ENCODE measurements at regions not wholly inside any gene's neighbourhood (a gene's known extent, or its start where the extent isn't known, plus 50 kb on each side); places are given as distances from the start of the nearest gene placed in this dataset.
"Not testable (repeated sequence)": the region's sequence is repeated elsewhere in the genome, so short reads cannot be mapped to it uniquely, and the experiment has no call there.

DNA sequence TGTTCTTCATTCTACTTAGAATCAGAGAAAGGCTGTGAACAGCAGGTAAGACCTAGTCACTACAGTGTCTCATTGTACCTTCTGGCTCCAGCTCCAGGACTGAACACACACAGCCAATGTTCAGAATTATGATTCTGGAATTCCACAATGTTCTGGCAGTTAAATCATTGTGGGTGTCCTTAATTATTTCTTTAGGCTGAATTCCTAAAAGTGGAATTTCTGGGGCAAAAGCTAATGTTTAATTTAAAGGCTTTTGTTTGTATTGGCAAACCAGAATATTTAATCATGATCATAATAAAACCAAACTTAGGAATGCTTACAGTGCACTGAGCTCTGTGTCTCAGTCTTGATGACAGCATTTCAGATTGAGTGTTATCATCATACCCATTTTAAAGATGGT is 67.0 kb upstream of the FAT1 start:
- TF ChIP-seq ZNF274 (IDR thresholded peaks at IDR 0.05; ENCODE audit: low read depth, low read length) = no peak
- no peak for TF ChIP-seq YY1 (IDR thresholded peaks at IDR 0.05; ENCODE audit: insufficient read depth, insufficient read length)
- no peak for TF ChIP-seq SUZ12 (IDR thresholded peaks at IDR 0.05; ENCODE audit: extremely low read depth, insufficient read depth, insufficient read length)
- H3K4me1 ChIP-seq (ENCODE audit: insufficient read depth, insufficient read length) = no peaks in the 10 kb centered on the region
- no peaks in the 10 kb centered on the region for H3K36me3 ChIP-seq (ENCODE audit: insufficient read depth, insufficient read length, low read length)
- no peaks in the 10 kb centered on the region for H3K9me3 ChIP-seq (ENCODE audit: insufficient read depth, low read length)
- H3K9ac ChIP-seq (ENCODE audit: insufficient read length, low read depth) = no peak overlapping the region
- no peaks in the 10 kb centered on the region for H3K27me3 ChIP-seq (ENCODE audit: insufficient read depth, insufficient read length)
- H3K4me3 ChIP-seq (ENCODE audit: insufficient read length, low read depth) = no peak overlapping the region
- DNase-seq (ENCODE audit: low read depth, low spot score) = no peak

DNA sequence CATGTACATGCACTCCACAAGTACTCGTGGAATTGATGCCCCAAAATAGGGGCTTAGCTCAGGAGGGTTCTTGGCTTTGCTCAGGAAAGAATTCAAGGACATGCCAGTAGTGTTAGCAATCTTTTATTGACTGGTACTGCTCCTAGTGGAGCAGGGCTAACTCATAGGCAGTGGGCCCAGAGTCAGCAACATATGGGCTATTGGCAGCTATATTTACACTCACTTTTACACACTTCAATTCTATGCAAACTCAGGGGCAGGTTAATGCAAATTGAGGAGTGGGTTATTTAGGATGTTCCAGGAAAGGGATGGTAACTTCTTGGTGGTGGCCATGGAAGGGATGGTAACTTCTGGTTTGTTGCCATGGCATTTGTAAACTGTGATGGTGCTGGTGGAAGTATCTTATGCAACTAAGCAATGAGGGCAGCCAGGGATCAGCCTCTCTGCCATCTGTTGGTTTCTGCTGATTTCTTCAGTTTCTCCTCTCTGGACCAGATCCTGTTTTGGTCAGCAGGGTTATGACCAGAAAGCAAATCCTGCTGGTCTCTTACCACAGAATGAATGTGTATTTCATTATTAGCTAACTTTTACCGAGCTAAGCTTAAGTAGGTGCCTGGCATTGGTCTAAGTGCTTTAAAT is 69.2 kb upstream of the FAT1 start:
- Histone ChIP-seq H3K9me3 (ENCODE audit: insufficient read depth, low read length) (no peaks in the 10 kb centered on the region), H3K4me3 (ENCODE audit: insufficient read length, low read depth) (no peak overlapping the region), H3K9ac (ENCODE audit: insufficient read length, low read depth) (no peak overlapping the region), H3K36me3 (ENCODE audit: insufficient read depth, insufficient read length, low read length) (no peaks in the 10 kb centered on the region), H3K27me3 (ENCODE audit: insufficient read depth, insufficient read length) (no peaks in the 10 kb centered on the region), H3K4me1 (ENCODE audit: insufficient read depth, insufficient read length) (no peaks in the 10 kb centered on the region)
- TF ChIP-seq ZNF274 (IDR thresholded peaks at IDR 0.05; ENCODE audit: low read depth, low read length) (no peak), YY1 (IDR thresholded peaks at IDR 0.05; ENCODE audit: insufficient read depth, insufficient read length) (no peak), SUZ12 (IDR thresholded peaks at IDR 0.05; ENCODE audit: extremely low read depth, insufficient read depth, insufficient read length) (no peak)
- no peak for DNase-seq (ENCODE audit: low read depth, low spot score)

DNA sequence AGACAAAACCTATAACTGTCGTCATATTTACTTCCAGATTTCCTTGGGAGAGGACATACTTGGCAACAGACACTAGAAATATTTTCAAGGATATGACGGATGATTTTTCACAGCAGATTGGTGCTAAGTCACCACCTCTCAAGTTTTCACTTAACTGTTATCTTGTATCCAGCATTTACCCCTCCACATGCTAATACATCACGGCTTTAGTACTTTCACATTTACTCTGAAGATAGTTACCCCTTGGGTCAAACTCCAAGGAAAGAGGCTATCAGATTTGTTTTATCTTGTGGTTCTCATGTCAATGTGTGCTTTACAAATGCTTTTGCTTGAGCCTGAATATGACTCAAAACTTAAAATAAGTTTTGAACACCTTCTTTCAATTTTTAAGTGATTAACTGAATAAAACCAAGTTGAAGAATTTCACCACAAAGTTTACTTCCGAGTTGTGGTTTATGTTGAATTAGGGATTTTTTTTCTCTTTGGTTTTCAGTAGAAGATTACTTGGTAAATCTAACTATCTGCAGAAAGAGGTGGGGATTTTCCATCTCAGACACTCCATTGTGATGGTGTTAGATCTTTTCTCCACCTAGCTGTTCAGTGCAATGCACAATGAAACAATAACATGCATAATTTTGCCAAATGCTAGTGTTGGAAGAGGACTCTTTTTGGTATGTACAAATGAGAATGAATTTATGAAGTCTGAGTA is 75.4 kb upstream of the FAT1 start:
- Histone ChIP-seq H3K27me3 (ENCODE audit: insufficient read depth, insufficient read length) (no peaks in the 10 kb centered on the region), H3K9ac (ENCODE audit: insufficient read length, low read depth) (no peak overlapping the region), H3K9me3 (ENCODE audit: insufficient read depth, low read length) (no peaks in the 10 kb centered on the region), H3K36me3 (ENCODE audit: insufficient read depth, insufficient read length, low read length) (no peaks in the 10 kb centered on the region), H3K4me3 (ENCODE audit: insufficient read length, low read depth) (no peak overlapping the region), H3K4me1 (ENCODE audit: insufficient read depth, insufficient read length) (no peaks in the 10 kb centered on the region)
- no peak for DNase-seq (ENCODE audit: low read depth, low spot score)
- TF ChIP-seq SUZ12 (IDR thresholded peaks at IDR 0.05; ENCODE audit: extremely low read depth, insufficient read depth, insufficient read length) (no peak), ZNF274 (IDR thresholded peaks at IDR 0.05; ENCODE audit: low read depth, low read length) (no peak), YY1 (IDR thresholded peaks at IDR 0.05; ENCODE audit: insufficient read depth, insufficient read length) (no peak)

DNA sequence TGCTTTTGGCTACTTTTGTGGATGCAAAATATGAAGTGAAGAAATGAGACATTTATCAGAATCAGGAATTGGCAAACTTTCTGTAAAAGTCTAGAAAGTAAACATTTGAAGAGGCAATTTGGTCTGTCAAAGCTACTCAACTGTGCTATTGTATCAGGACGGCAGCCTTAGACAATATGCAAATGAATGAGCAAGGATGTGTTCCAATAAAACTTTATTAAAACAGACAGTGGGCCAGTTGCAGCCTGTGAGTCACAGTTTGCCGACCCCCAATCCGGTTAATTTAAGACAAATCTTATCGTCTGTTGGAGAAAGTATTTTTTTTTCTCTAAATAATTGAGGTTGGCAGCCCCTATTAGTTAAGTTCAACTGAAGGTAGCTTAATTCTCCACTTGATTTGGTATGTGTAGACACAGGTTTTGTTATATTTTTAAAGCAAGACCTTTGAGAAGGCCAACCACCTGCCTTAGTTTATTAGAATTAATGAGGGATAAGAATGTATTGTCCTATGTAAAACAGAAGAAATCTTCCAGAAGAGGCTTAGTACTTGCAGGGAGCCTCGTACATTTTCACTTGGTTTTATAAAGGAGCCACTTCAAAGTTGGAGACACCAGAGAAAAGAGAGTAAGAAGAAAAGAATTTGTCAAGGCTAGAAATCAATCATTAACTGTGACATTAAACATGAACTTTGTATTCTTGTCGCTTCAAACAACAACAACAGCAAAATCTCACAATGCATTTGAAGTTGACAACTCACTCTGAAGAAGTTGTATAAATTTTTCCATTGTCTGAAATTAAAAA is 81.6 kb upstream of the FAT1 start:
- Histone ChIP-seq H3K9me3 (ENCODE audit: insufficient read depth, low read length) (no peaks in the 10 kb centered on the region), H3K9ac (ENCODE audit: insufficient read length, low read depth) (no peak overlapping the region), H3K4me3 (ENCODE audit: insufficient read length, low read depth) (no peak overlapping the region), H3K36me3 (ENCODE audit: insufficient read depth, insufficient read length, low read length) (no peaks in the 10 kb centered on the region), H3K27me3 (ENCODE audit: insufficient read depth, insufficient read length) (no peaks in the 10 kb centered on the region), H3K4me1 (ENCODE audit: insufficient read depth, insufficient read length) (no peaks in the 10 kb centered on the region)
- no peak for DNase-seq (ENCODE audit: low read depth, low spot score)
- TF ChIP-seq YY1 (IDR thresholded peaks at IDR 0.05; ENCODE audit: insufficient read depth, insufficient read length) (no peak), SUZ12 (IDR thresholded peaks at IDR 0.05; ENCODE audit: extremely low read depth, insufficient read depth, insufficient read length) (no peak), ZNF274 (IDR thresholded peaks at IDR 0.05; ENCODE audit: low read depth, low read length) (no peak)

DNA sequence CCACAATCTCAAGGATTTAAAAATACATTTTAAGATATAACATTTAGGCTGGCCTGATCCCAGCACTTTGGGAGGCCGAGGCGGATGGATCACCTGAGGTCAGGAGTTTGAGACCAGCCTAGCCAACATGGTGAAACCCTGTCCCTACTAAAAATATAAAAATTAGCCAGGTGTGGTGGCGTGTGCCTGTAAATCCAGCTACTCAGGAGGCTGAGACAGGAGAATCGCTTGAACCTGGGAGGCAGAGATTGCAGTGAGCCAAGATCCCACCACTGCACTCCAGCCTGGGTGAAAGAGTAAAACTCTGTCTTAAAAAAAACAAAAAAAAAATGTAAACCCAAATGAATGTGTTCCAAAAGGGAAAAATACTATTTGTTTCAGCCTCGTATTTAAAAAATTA is 82.3 kb upstream of the FAT1 start:
- DNase-seq (ENCODE audit: low read depth, low spot score); H3K4me3 ChIP-seq (ENCODE audit: insufficient read length, low read depth); H3K4me1 ChIP-seq (ENCODE audit: insufficient read depth, insufficient read length); H3K27me3 ChIP-seq (ENCODE audit: insufficient read depth, insufficient read length); H3K9ac ChIP-seq (ENCODE audit: insufficient read length, low read depth); H3K9me3 ChIP-seq (ENCODE audit: insufficient read depth, low read length); H3K36me3 ChIP-seq (ENCODE audit: insufficient read depth, insufficient read length, low read length): not testable (repeated sequence)

DNA sequence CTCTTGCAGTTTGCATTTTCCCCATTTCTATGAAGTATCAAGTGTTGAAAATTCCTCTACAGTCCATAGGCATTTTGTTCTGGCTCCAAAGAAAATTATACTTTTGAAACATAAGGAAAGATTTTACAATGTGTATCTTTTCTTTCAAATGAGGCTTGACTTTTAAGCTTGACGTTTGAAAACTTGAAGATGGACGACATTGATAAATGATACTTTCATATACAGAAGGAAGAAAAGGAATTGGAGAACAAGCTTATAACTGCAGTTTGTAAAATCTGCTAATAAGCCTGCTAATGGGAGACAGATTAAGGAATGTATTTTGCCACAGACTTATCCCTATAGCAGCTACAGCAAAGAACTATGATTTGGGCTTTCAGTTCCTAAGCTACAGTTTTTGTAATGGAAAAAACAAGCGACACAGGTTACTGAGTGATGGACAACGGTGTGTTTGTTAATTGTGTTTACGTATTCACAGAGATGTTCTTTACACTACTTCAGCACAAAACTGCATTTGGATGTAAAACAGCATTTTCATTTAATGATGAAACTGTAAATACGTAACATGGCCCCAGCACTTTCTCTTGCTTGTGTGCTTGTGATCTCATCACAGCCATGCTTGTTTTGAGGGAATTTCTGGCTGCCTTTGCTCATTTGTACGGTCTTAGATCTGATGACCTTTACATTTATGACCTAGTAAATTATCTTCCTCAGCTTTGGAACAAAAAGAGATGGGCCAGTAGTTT is 83.2 kb upstream of the FAT1 start:
- DNase-seq (ENCODE audit: low read depth, low spot score) = no peak
- no peak overlapping the region for H3K9ac ChIP-seq (ENCODE audit: insufficient read length, low read depth)
- H3K4me3 ChIP-seq (ENCODE audit: insufficient read length, low read depth) = no peak overlapping the region
- H3K36me3 ChIP-seq (ENCODE audit: insufficient read depth, insufficient read length, low read length) = no peaks in the 10 kb centered on the region
- no peaks in the 10 kb centered on the region for H3K4me1 ChIP-seq (ENCODE audit: insufficient read depth, insufficient read length)
- TF ChIP-seq SUZ12 (IDR thresholded peaks at IDR 0.05; ENCODE audit: extremely low read depth, insufficient read depth, insufficient read length) = no peak
- no peak for TF ChIP-seq YY1 (IDR thresholded peaks at IDR 0.05; ENCODE audit: insufficient read depth, insufficient read length)
- TF ChIP-seq ZNF274 (IDR thresholded peaks at IDR 0.05; ENCODE audit: low read depth, low read length) = no peak
- H3K27me3 ChIP-seq (ENCODE audit: insufficient read depth, insufficient read length) = no peaks in the 10 kb centered on the region
- peaks cover 6% of the 10 kb centered on the region; the same call in 1 of the 2 replicates for H3K9me3 ChIP-seq (ENCODE audit: insufficient read depth, low read length)

Measured in NT2/D1 (cell line).